IPS DF 4.7 (cell line): ENCODE measurements at regions not wholly inside any gene's neighbourhood (a gene's known extent, or its start where the extent isn't known, plus 50 kb on each side); places are given as distances from the start of the nearest gene placed in this dataset.

Experiments used
- DNase-seq: peaks from one replicate; pipeline ENCODE4 v3.0.0-alpha.2; 2013; ENCODE audit warnings: low spot score; ENCODE audit errors: extremely low read depth

GRCh38 chr7:31398815-31399214 lies 58.3 kb upstream of the NEUROD6 start:
- DNase-seq: no peak

GRCh38 chr7:31407178-31407676 lies 66.7 kb upstream of the NEUROD6 start:
- DNase-seq: no peak

GRCh38 chr7:31408140-31408729 lies 67.7 kb upstream of the NEUROD6 start:
- DNase-seq: no peak

GRCh38 chr7:31410265-31410664 lies 69.7 kb upstream of the NEUROD6 start:
- DNase-seq: no peak

- DNase-seq: no peak
Measured at GRCh38 chr7:31411416-31411815, 70.9 kb upstream of the NEUROD6 start.

GRCh38 chr7:31413766-31414165 lies 73.2 kb upstream of the NEUROD6 start:
- no peak for DNase-seq

GRCh38 chr7:31416381-31416870 lies 75.9 kb upstream of the NEUROD6 start:
- DNase-seq: no peak

- no peak for DNase-seq
Measured at GRCh38 chr7:31418928-31419327, 78.4 kb upstream of the NEUROD6 start.

GRCh38 chr7:31419505-31420055 lies 79.1 kb upstream of the NEUROD6 start:
- no peak for DNase-seq

GRCh38 chr7:31420948-31421347 lies 80.4 kb upstream of the NEUROD6 start:
- DNase-seq: no peak

GRCh38 chr7:31421607-31422006 lies 81.1 kb upstream of the NEUROD6 start:
- DNase-seq: no peak

GRCh38 chr7:31423994-31424393 lies 83.5 kb upstream of the NEUROD6 start:
- no peak for DNase-seq

GRCh38 chr7:31432176-31432575 lies 81.7 kb upstream of the ITPRID1 start:
- DNase-seq: no peak

- DNase-seq: no peak
Measured at GRCh38 chr7:31432836-31433340, 81.0 kb upstream of the ITPRID1 start.

GRCh38 chr7:31437250-31437865 lies 76.5 kb upstream of the ITPRID1 start:
- no peak for DNase-seq

GRCh38 chr7:31439165-31439564 lies 74.7 kb upstream of the ITPRID1 start:
- DNase-seq: no peak

GRCh38 chr7:31440511-31440910 lies 73.4 kb upstream of the ITPRID1 start:
- DNase-seq: no peak

- no peak for DNase-seq
Measured at GRCh38 chr7:31442626-31443025, 71.3 kb upstream of the ITPRID1 start.

GRCh38 chr7:31443457-31443856 lies 70.4 kb upstream of the ITPRID1 start:
- peak; percentile 60 for DNase-seq

GRCh38 chr7:31444196-31444595 lies 69.7 kb upstream of the ITPRID1 start:
- no peak for DNase-seq

- no peak for DNase-seq
Measured at GRCh38 chr7:31445686-31446355, 68.1 kb upstream of the ITPRID1 start.

GRCh38 chr7:31448649-31449048 lies 65.2 kb upstream of the ITPRID1 start:
- DNase-seq: no peak
